ENCODE measurements at regions not wholly inside any gene's neighbourhood (a gene's known extent, or its start where the extent isn't known, plus 50 kb on each side); places are given as distances from the start of the nearest gene placed in this dataset.

GRCh38 chr14:87065366-87065765, 927.6 kb downstream of the GALC start:
- intact Hi-C loops (cut with micrococcal nuclease) (no loop called here), dilution Hi-C loops (cut with HindIII; ENCODE audit: low sequenced_read_pairs, unreplicated experiment) (no loop called here), in situ Hi-C loops (cut with MboI; ENCODE audit: low sequenced_read_pairs) (no loop called here)
- no peak overlapping the region for H2BK15ac ChIP-seq (ENCODE audit: low read depth, low read length)
- TF ChIP-seq BHLHE40 (IDR thresholded peaks at IDR 0.05; ENCODE audit: low read depth, low read length) (no peak), MAZ (IDR thresholded peaks at IDR 0.05; ENCODE audit: borderline replicate concordance, low read depth, low read length) (no peak), MAFK (IDR thresholded peaks at IDR 0.05; ENCODE audit: low read depth, low read length) (no peak), SMC3 (IDR thresholded peaks at IDR 0.05; ENCODE audit: low read depth, low read length) (no peak), FOS (IDR thresholded peaks at IDR 0.05; ENCODE audit: low read depth, low read length) (no peak), USF2 (IDR thresholded peaks at IDR 0.05; ENCODE audit: low read depth, low read length) (no peak), CEBPB (IDR thresholded peaks at IDR 0.05; ENCODE audit: low read depth, low read length) (no peak), CHD1 (IDR thresholded peaks at IDR 0.05; ENCODE audit: low read depth, low read length) (no peak)
- no peak overlapping the region for H3K27ac ChIP-seq (ENCODE audit: insufficient read depth, low read length)
- no TSS peak for BruUV-seq (replicated peaks)
- no peak overlapping the region for H2BK120ac ChIP-seq (ENCODE audit: low read depth, low read length)
- H2AFZ ChIP-seq (replicated peaks; ENCODE audit: low read length, poor library complexity), result no peak overlapping the region
- no peak overlapping the region for H3K9ac ChIP-seq (ENCODE audit: low read depth, low read length)
- no peak overlapping the region for H2BK20ac ChIP-seq (ENCODE audit: low read depth, low read length)
- no peak overlapping the region for H2AK9ac ChIP-seq (replicated peaks; ENCODE audit: low read depth, low read length, poor library complexity)
- ChIA-PET CTCF (no interaction called here), POLR2A (ENCODE audit: unreplicated experiment) (no interaction called here)
- H3K56ac ChIP-seq (ENCODE audit: extremely low read depth, insufficient read depth, low read length), result no peak overlapping the region
- no peaks in the 10 kb centered on the region for H3K27me3 ChIP-seq (ENCODE audit: control insufficient read depth, insufficient read depth, low read length)
- H2BK5ac ChIP-seq (ENCODE audit: low read depth, low read length, poor library complexity, severe bottlenecking), result no peak overlapping the region
- H3K36me3 ChIP-seq (ENCODE audit: control insufficient read depth, insufficient read depth, low read length), result no peaks in the 10 kb centered on the region
- H3K14ac ChIP-seq (replicated peaks; ENCODE audit: low read depth, low read length), result no peak overlapping the region
- no peak overlapping the region for H4K8ac ChIP-seq (ENCODE audit: low read depth in 2 of 2, low read length in 2 of 2)
- DNase-seq (no peak), ATAC-seq (ENCODE audit: low read depth) (no peak)
- H3K4me2 ChIP-seq (ENCODE audit: low read depth, low read length), result no peak overlapping the region
- H3K4ac ChIP-seq (ENCODE audit: low read depth, low read length), result no peak overlapping the region
- no peak overlapping the region for H3K23ac ChIP-seq (ENCODE audit: low read depth, low read length)
- WGBS, 2 experiments (ENCODE audit: extremely low coverage in 2 of 2, insufficient read length in 1 of 2), result no CpG with 5 or more reads among the region's 2 CpGs
- no peak overlapping the region for H3K18ac ChIP-seq (ENCODE audit: low read depth, low read length)
- H4K5ac ChIP-seq (ENCODE audit: low read depth, low read length), result no peak overlapping the region
- H3K4me1 ChIP-seq (ENCODE audit: control insufficient read depth, insufficient read depth, low read length), result no peaks in the 10 kb centered on the region
- no peaks in the 10 kb centered on the region for H3K9me3 ChIP-seq (ENCODE audit: control insufficient read depth, insufficient read depth, low read length)
- no peaks in the 10 kb centered on the region for H3K79me1 ChIP-seq (ENCODE audit: low read depth in 1 of 2, low read length in 2 of 2)
- no peak overlapping the region for H4K91ac ChIP-seq (ENCODE audit: insufficient read depth, low read depth, low read length)
- no peaks in the 10 kb centered on the region for H3K9me1 ChIP-seq (ENCODE audit: insufficient read depth, low read length)
- no peak overlapping the region for H3K4me3 ChIP-seq (ENCODE audit: insufficient read depth, low read depth, low read length)
- no peaks in the 10 kb centered on the region for H4K20me1 ChIP-seq (ENCODE audit: insufficient read depth, low read length)
- no peak overlapping the region for H2AK5ac ChIP-seq (ENCODE audit: low read depth, low read length)

All from IMR-90 (cell line).